CD4-positive, alpha-beta T cell (primary cell): ENCODE measurements at regions not wholly inside any gene's neighbourhood (a gene's known extent, or its start where the extent isn't known, plus 50 kb on each side); places are given as distances from the start of the nearest gene placed in this dataset.

Experiments used
- ATAC-seq: fragments of 200-7000 bp; cut with Tn5 transposase; one replicate; pipeline ENCODE4 v1.10.0; 2022; ENCODE audit warnings: mild to moderate bottlenecking; ENCODE audit not compliant: poor library complexity
- CTCF ChIA-PET: fragments of 350-600 bp; sonication (Branson Sonifier 250); formaldehyde crosslinking; loops from one replicate; lab custom pipeline; 2021; ENCODE audit warnings: antibody characterized with exemption, inconsistent platforms; lab: Charles Lee
- POLR2A ChIA-PET: fragments of 350-600 bp; sonication (Branson Sonifier 250); formaldehyde crosslinking; loops from one replicate; lab custom pipeline; 2021; ENCODE audit warnings: antibody characterized with exemption, inconsistent platforms; lab: Charles Lee
- DNase-seq, 14 experiments: peaks; one replicate each; pipeline ENCODE4 v3.0.0-alpha.2; 2013 to 2020; ENCODE audit warnings: mixed read lengths in 2 of 14
- H3K27ac ChIP-seq, 2 donors: one replicate each; pipeline versions ENCODE4 v1.5.1 to v1.7.0; 2013; ENCODE audit warnings: low read length in 2 of 2, low read depth in 1 of 2, mild to moderate bottlenecking in 1 of 2
- H3K27me3 ChIP-seq, 2 experiments: 1 replicate in 1 of 2; 2 replicates in 1 of 2; pipeline versions ENCODE4 v1.6.1 to v1.7.0; 2013; ENCODE audit warnings: low read length in 2 of 2, control low read depth in 1 of 2, mild to moderate bottlenecking in 1 of 2, moderate library complexity in 1 of 2; ENCODE audit not compliant: insufficient read depth in 2 of 2, control insufficient read depth in 1 of 2
- H3K36me3 ChIP-seq: one replicate; pipeline ENCODE4 v1.6.1; 2013; ENCODE audit warnings: low read length, control low read depth; ENCODE audit not compliant: insufficient read depth
- H3K4me1 ChIP-seq: one replicate; pipeline ENCODE4 v1.6.1; 2013; ENCODE audit warnings: low read length, control low read depth; ENCODE audit not compliant: insufficient read depth
- H3K4me3 ChIP-seq: one replicate; pipeline ENCODE4 v1.5.1; 2013; ENCODE audit warnings: mild to moderate bottlenecking, low read length, moderate library complexity
- H3K9me3 ChIP-seq, 2 experiments: 1 replicate in 1 of 2; 2 replicates in 1 of 2; pipeline versions ENCODE4 v1.6.1 to v1.7.0; 2013; ENCODE audit warnings: low read length in 2 of 2, mild to moderate bottlenecking in 2 of 2, control low read depth in 1 of 2, moderate library complexity in 1 of 2; ENCODE audit not compliant: control insufficient read depth in 1 of 2, insufficient read depth in 1 of 2
- H3K27ac Mint-ChIP-seq: one replicate; pipeline ENCODE4 v1.8.0; 2020; ENCODE audit warnings: mixed read lengths
- H3K27me3 Mint-ChIP-seq: one replicate; pipeline ENCODE4 v1.8.0; 2021; ENCODE audit warnings: mixed read lengths
- H3K36me3 Mint-ChIP-seq: one replicate; pipeline ENCODE4 v1.8.0; 2021; ENCODE audit warnings: low read depth, mixed read lengths
- H3K4me1 Mint-ChIP-seq: one replicate; pipeline ENCODE4 v1.8.0; 2021; ENCODE audit warnings: low read depth, mixed read lengths
- H3K4me3 Mint-ChIP-seq: one replicate; pipeline ENCODE4 v1.8.0; 2020; ENCODE audit warnings: mild to moderate bottlenecking, mixed read lengths
- H3K9me3 Mint-ChIP-seq: one replicate; pipeline ENCODE4 v1.8.0; 2020; ENCODE audit warnings: mixed read lengths
- CTCF ChIP-seq: fragments of 200-600 bp; IDR thresholded peaks from one replicate; pipeline ENCODE4 v1.8.0; 2022; ENCODE audit warnings: antibody characterized with exemption, mild to moderate bottlenecking
- intact Hi-C, 2 experiments: fragments of 100-400 bp; cut with DNase I in 1 of 2; cut with micrococcal nuclease in 1 of 2; formaldehyde crosslinking; loops; one replicate each; pipeline versions ENCODE4 v1.15.1 to v1.9.0; 2023 to 2025; cut with DNase I, micrococcal nuclease

- no peak for TF ChIP-seq CTCF
- intact Hi-C loops, result no loop called here
- H3K9me3 ChIP-seq, result no peaks in the 10 kb centered on the region
- H3K36me3 ChIP-seq, result no peaks in the 10 kb centered on the region
- Mint-ChIP-seq H3K27me3 (no peaks in the 10 kb centered on the region), H3K36me3 (no peaks in the 10 kb centered on the region), H3K27ac (no peak overlapping the region), H3K9me3 (peaks cover 2% of the 10 kb centered on the region), H3K4me1 (no peaks in the 10 kb centered on the region), H3K4me3 (no peak overlapping the region)
- H3K4me3 ChIP-seq, result no peak overlapping the region
- H3K27ac ChIP-seq, result no peak overlapping the region
- CTCF ChIA-PET, result no interaction called here
- POLR2A ChIA-PET, result no interaction called here
- no peaks in the 10 kb centered on the region for H3K27me3 ChIP-seq
- no peaks in the 10 kb centered on the region for H3K4me1 ChIP-seq
- DNase-seq, result no peak
- ATAC-seq, result no peak
These were observed 311.9 kb upstream of the ACO1 start for GRCh38 chr9:32072570-32072969.

- ChIA-PET POLR2A (no interaction called here), CTCF (no interaction called here)
- Mint-ChIP-seq H3K4me3 (no peak overlapping the region), H3K27me3 (no peaks in the 10 kb centered on the region), H3K36me3 (no peaks in the 10 kb centered on the region), H3K4me1 (no peaks in the 10 kb centered on the region), H3K27ac (no peak overlapping the region), H3K9me3 (peaks cover 5% of the 10 kb centered on the region)
- H3K27ac ChIP-seq, result no peak overlapping the region
- no peak overlapping the region for H3K4me3 ChIP-seq
- H3K9me3 ChIP-seq, result no peaks in the 10 kb centered on the region
- H3K27me3 ChIP-seq, result no peaks in the 10 kb centered on the region
- H3K36me3 ChIP-seq, result no peaks in the 10 kb centered on the region
- H3K4me1 ChIP-seq, result no peaks in the 10 kb centered on the region
- no peak for DNase-seq
- no peak for TF ChIP-seq CTCF
- intact Hi-C loops, result no loop called here
- no peak for ATAC-seq
These were observed 292.4 kb upstream of the ACO1 start for GRCh38 chr9:32092031-32092430.

GRCh38 chr9:32117291-32117690 is 267.2 kb upstream of the ACO1 start:
- Histone ChIP-seq H3K27ac (no peak overlapping the region), H3K4me3 (no peak overlapping the region), H3K27me3 (no peaks in the 10 kb centered on the region), H3K36me3 (no peaks in the 10 kb centered on the region), H3K4me1 (no peaks in the 10 kb centered on the region), H3K9me3 (no peaks in the 10 kb centered on the region)
- ChIA-PET CTCF (no interaction called here), POLR2A (no interaction called here)
- H3K36me3 Mint-ChIP-seq, result no peaks in the 10 kb centered on the region
- intact Hi-C loops, result no loop called here
- no peak for DNase-seq
- no peaks in the 10 kb centered on the region for H3K4me1 Mint-ChIP-seq
- no peak for ATAC-seq
- no peak overlapping the region for H3K4me3 Mint-ChIP-seq
- TF ChIP-seq CTCF, result no peak
- no peak overlapping the region for H3K27ac Mint-ChIP-seq
- H3K9me3 Mint-ChIP-seq, result peaks cover 2% of the 10 kb centered on the region
- H3K27me3 Mint-ChIP-seq, result peaks cover 5% of the 10 kb centered on the region
